NCI-H82 treated with DMSO at 0.1 percent for 48 hours (cell line): ENCODE measurements at regions not wholly inside any gene's neighbourhood (a gene's known extent, or its start where the extent isn't known, plus 50 kb on each side); places are given as distances from the start of the nearest gene placed in this dataset.
"Not testable (repeated sequence)": the region's sequence is repeated elsewhere in the genome, so short reads cannot be mapped to it uniquely, and the experiment has no call there.

Experiments used
- DNase-seq: peaks from one replicate; lab custom pipeline; 2025; ENCODE audit not compliant: unreplicated experiment; lab: John Stamatoyannopoulos, UW

- no peak for DNase-seq
Observed at GRCh38 chr22:22122348-22123117, 122.1 kb upstream of the VPREB1 start.

GRCh38 chr22:22121445-22121844 lies 123.1 kb upstream of the VPREB1 start:
- no peak for DNase-seq

- no peak for DNase-seq
Observed at GRCh38 chr22:22120160-22120559, 124.4 kb upstream of the VPREB1 start.

GRCh38 chr22:22118987-22119386 lies 125.6 kb upstream of the VPREB1 start:
- no peak for DNase-seq

GRCh38 chr22:22117864-22118544 lies 126.6 kb upstream of the VPREB1 start:
- not testable (repeated sequence) for DNase-seq

GRCh38 chr22:22116997-22117770 lies 127.4 kb upstream of the VPREB1 start:
- DNase-seq = not testable (repeated sequence)

- DNase-seq = no peak
Observed at GRCh38 chr22:22113701-22114100, 130.9 kb upstream of the VPREB1 start.

- DNase-seq = no peak
Observed at GRCh38 chr22:22112533-22113294, 130.1 kb upstream of the TOP3B start.

- no peak for DNase-seq
Observed at GRCh38 chr22:22111983-22112382, 129.4 kb upstream of the TOP3B start.

GRCh38 chr22:22111267-22111751 lies 128.7 kb upstream of the TOP3B start:
- no peak for DNase-seq

- no peak for DNase-seq
Observed at GRCh38 chr22:22110548-22111266, 128.1 kb upstream of the TOP3B start.

GRCh38 chr22:22109693-22110466 lies 127.3 kb upstream of the TOP3B start:
- DNase-seq = no peak

GRCh38 chr22:22106855-22107254 lies 124.3 kb upstream of the TOP3B start:
- no peak for DNase-seq

- DNase-seq = no peak
Observed at GRCh38 chr22:22105364-22105763, 122.8 kb upstream of the TOP3B start.

GRCh38 chr22:22103078-22103875 lies 120.7 kb upstream of the TOP3B start:
- DNase-seq = no peak

- no peak for DNase-seq
Observed at GRCh38 chr22:22099833-22100812, 117.5 kb upstream of the TOP3B start.

- DNase-seq = no peak
Observed at GRCh38 chr22:22099194-22099486, 116.6 kb upstream of the TOP3B start.
